ENCODE measurements at regions not wholly inside any gene's neighbourhood (a gene's known extent, or its start where the extent isn't known, plus 50 kb on each side); places are given as distances from the start of the nearest gene placed in this dataset.

DNA sequence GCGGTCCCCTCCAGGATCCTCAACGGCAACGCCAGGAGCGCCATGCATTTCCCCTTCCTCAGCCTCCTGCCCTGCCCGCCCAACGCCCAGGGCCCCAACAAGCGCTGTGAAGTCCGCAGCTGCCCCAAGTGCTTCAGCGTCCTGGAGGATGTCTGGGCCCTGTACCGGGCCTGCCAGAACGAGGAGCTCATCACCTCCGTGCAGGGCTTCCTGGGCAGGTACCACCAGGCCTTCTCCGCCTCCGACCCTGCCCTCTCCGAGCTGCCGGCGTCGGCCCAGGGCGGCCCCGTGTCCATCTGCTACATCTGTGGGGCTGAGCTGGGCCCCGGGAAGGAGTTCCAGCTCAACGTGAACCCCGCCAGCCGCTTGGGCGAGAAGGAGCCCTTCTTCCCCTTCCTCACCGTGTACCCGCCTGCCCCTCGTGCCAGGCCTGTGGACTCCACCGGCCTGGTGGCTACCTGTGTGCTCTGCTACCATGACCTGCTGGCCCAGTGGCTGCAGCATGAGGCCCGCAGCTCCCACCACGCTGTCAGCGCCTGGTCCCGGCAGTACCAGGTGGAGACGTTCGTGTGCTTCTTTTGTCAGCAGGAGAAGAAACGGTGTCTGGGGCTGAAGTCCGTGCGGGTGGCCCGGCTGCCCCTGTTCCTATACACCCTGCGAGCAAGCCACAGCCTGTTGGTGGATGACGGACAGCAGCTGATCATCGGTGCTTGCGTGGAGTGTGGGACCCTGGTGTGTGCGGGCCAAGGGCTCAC is 58.9 kb upstream of the CIBAR2 start (continued):
- peak; percentile 25; the same call in 1 of the 2 replicates for TF ChIP-seq ARNTL (CRISPR knock-in tag; IDR thresholded peaks at IDR 0.05)
- TF ChIP-seq, protein P1, sequence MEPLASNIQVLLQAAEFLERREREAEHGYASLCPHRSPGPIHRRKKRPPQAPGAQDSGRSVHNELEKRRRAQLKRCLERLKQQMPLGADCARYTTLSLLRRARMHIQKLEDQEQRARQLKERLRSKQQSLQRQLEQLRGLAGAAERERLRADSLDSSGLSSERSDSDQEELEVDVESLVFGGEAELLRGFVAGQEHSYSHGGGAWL (CRISPR knock-in tag; IDR thresholded peaks at IDR 0.05), result peak; percentile 45; the same call in 1 of the 2 replicates
- TF ChIP-seq, protein P2, sequence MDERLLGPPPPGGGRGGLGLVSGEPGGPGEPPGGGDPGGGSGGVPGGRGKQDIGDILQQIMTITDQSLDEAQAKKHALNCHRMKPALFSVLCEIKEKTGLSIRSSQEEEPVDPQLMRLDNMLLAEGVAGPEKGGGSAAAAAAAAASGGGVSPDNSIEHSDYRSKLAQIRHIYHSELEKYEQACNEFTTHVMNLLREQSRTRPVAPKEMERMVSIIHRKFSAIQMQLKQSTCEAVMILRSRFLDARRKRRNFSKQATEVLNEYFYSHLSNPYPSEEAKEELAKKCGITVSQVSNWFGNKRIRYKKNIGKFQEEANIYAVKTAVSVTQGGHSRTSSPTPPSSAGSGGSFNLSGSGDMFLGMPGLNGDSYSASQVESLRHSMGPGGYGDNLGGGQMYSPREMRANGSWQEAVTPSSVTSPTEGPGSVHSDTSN (CRISPR knock-in tag; IDR thresholded peaks at IDR 0.05), result no peak
- TF ChIP-seq ELF4 (CRISPR knock-in tag; IDR thresholded peaks at IDR 0.05; ENCODE audit: borderline replicate concordance), result no peak
- 0 out of 2 replicates have a peak, but pooled peaks have one; percentile 29 for TF ChIP-seq CAMTA2 (CRISPR knock-in tag; IDR thresholded peaks at IDR 0.05; ENCODE audit: borderline replicate concordance)
- TF ChIP-seq GABPB1 (CRISPR knock-in tag; IDR thresholded peaks at IDR 0.05), result peak; percentile 27; the same call in 1 of the 2 replicates
- TF ChIP-seq MIER3 (CRISPR knock-in tag; IDR thresholded peaks at IDR 0.05; ENCODE audit: borderline replicate concordance), result no peak
- TF ChIP-seq ZNF30 (CRISPR knock-in tag; IDR thresholded peaks at IDR 0.05), result no peak
- TF ChIP-seq ZBTB3 (CRISPR knock-in tag; IDR thresholded peaks at IDR 0.05; ENCODE audit: borderline replicate concordance, low read depth), result no peak
- TF ChIP-seq MTA3 (CRISPR knock-in tag; IDR thresholded peaks at IDR 0.05), result no peak
- TF ChIP-seq, protein P3, sequence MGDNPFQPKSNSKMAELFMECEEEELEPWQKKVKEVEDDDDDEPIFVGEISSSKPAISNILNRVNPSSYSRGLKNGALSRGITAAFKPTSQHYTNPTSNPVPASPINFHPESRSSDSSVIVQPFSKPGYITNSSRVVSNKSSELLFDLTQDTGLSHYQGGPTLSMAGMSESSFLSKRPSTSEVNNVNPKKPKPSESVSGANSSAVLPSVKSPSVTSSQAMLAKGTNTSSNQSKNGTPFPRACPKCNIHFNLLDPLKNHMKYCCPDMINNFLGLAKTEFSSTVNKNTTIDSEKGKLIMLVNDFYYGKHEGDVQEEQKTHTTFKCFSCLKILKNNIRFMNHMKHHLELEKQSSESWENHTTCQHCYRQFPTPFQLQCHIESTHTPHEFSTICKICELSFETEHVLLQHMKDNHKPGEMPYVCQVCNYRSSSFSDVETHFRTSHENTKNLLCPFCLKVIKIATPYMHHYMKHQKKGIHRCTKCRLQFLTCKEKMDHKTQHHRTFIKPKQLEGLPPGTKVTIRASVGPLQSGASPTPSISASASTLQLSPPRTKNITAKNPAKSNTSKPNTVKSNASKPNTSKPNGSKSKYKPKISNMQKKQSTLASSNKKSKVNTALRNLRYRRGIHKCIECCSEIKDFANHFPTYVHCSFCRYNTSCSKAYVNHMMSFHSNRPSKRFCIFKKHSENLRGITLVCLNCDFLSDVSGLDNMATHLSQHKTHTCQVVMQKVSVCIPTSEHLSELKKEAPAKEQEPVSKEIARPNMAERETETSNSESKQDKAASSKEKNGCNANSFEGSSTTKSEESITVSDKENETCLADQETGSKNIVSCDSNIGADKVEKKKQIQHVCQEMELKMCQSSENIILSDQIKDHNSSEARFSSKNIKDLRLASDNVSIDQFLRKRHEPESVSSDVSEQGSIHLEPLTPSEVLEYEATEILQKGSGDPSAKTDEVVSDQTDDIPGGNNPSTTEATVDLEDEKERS (CRISPR knock-in tag; IDR thresholded peaks at IDR 0.05), result no peak
- TF ChIP-seq ZNF883 (CRISPR knock-in tag; IDR thresholded peaks at IDR 0.05; ENCODE audit: not compliant biosample characterization), result peak; percentile 53
- TF ChIP-seq, protein P4, sequence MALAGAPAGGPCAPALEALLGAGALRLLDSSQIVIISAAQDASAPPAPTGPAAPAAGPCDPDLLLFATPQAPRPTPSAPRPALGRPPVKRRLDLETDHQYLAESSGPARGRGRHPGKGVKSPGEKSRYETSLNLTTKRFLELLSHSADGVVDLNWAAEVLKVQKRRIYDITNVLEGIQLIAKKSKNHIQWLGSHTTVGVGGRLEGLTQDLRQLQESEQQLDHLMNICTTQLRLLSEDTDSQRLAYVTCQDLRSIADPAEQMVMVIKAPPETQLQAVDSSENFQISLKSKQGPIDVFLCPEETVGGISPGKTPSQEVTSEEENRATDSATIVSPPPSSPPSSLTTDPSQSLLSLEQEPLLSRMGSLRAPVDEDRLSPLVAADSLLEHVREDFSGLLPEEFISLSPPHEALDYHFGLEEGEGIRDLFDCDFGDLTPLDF (CRISPR knock-in tag; IDR thresholded peaks at IDR 0.05), result no peak
- peak; percentile 39; the same call in 1 of the 2 replicates for TF ChIP-seq MEIS1 (CRISPR knock-in tag; IDR thresholded peaks at IDR 0.05; ENCODE audit: borderline replicate concordance)
- TF ChIP-seq ZNF772 (CRISPR knock-in tag; IDR thresholded peaks at IDR 0.05), result no peak
- no peak for TF ChIP-seq TCF7L2 (IDR thresholded peaks at IDR 0.05; ENCODE audit: low read depth, low read length)
- TF ChIP-seq ZNF33A (CRISPR knock-in tag; IDR thresholded peaks at IDR 0.05; ENCODE audit: borderline replicate concordance), result no peak
- TF ChIP-seq ZBTB42 (CRISPR knock-in tag; IDR thresholded peaks at IDR 0.05), result no peak
- TF ChIP-seq NR3C1 (CRISPR knock-in tag; IDR thresholded peaks at IDR 0.05), result no peak
- no peak for TF ChIP-seq ELF1 (CRISPR knock-in tag; IDR thresholded peaks at IDR 0.05)
- TF ChIP-seq ZNF652 (CRISPR knock-in tag; IDR thresholded peaks at IDR 0.05; ENCODE audit: borderline replicate concordance, low read depth), result no peak
- no peak for TF ChIP-seq MED1 (CRISPR knock-in tag; IDR thresholded peaks at IDR 0.05)
- no peak for TF ChIP-seq DPF2 (CRISPR knock-in tag; IDR thresholded peaks at IDR 0.05; ENCODE audit: borderline replicate concordance, low read depth)
- no peak for TF ChIP-seq HOXD1 (CRISPR knock-in tag; IDR thresholded peaks at IDR 0.05)
- no peak for TF ChIP-seq MBNL3 (CRISPR knock-in tag; conservative IDR thresholded peaks at IDR 0.05)
- 0 out of 2 replicates have a peak, but pooled peaks have one; percentile 37 for TF ChIP-seq ZNF761 (CRISPR knock-in tag; conservative IDR thresholded peaks at IDR 0.05)
